GM23338 (cell line): ENCODE measurements at regions not wholly inside any gene's neighbourhood (a gene's known extent, or its start where the extent isn't known, plus 50 kb on each side); places are given as distances from the start of the nearest gene placed in this dataset.

ENCODE experiments used
- ATAC-seq: fragments of 200-7000 bp; cut with Tn5 transposase; 3 replicates; pipeline ENCODE4 v1.9.1; 2020
- DNase-seq: peaks from one replicate; pipeline ENCODE4 v3.0.0-alpha.2; 2015; ENCODE audit warnings: low spot score
- H2AFZ ChIP-seq: fragments of 200-600 bp; sonication (generic); 2 replicates; pipeline ENCODE4 v1.8.0; 2016; ENCODE audit warnings: antibody characterized with exemption, mild to moderate bottlenecking, moderate library complexity
- H3F3A ChIP-seq: fragments of 200-600 bp; sonication (generic); replicated peaks from 2 replicates; pipeline ENCODE4 v1.8.0; 2017; ENCODE audit warnings: antibody characterized with exemption, mixed run types, low read depth
- H3K27ac ChIP-seq: fragments of 200-600 bp; sonication (generic); 2 replicates; pipeline ENCODE4 v1.6.1; 2016; ENCODE audit warnings: low read depth
- H3K27me3 ChIP-seq: fragments of 200-600 bp; sonication (generic); 2 replicates; pipeline ENCODE4 v1.8.0; 2016; ENCODE audit warnings: mild to moderate bottlenecking, mixed run types, moderate library complexity; ENCODE audit not compliant: insufficient read depth
- H3K36me3 ChIP-seq: fragments of 200-600 bp; sonication (generic); 2 replicates; pipeline ENCODE4 v1.8.0; 2016; ENCODE audit warnings: mild to moderate bottlenecking; ENCODE audit not compliant: insufficient read depth
- H3K4me1 ChIP-seq: fragments of 200-600 bp; sonication (generic); 2 replicates; pipeline ENCODE4 v1.8.0; 2016; ENCODE audit warnings: mild to moderate bottlenecking, moderate library complexity; ENCODE audit not compliant: insufficient read depth
- H3K4me2 ChIP-seq: fragments of 200-600 bp; sonication (generic); 2 replicates; pipeline ENCODE4 v1.7.1; 2017; ENCODE audit warnings: mixed run types
- H3K4me3 ChIP-seq: fragments of 200-600 bp; sonication (generic); 2 replicates; pipeline ENCODE4 v1.6.1; 2016; ENCODE audit warnings: mixed run types
- H3K79me2 ChIP-seq: fragments of 200-600 bp; sonication (generic); replicated peaks from 2 replicates; pipeline ENCODE4 v1.8.0; 2017; ENCODE audit warnings: mild to moderate bottlenecking; ENCODE audit not compliant: insufficient read depth
- H3K9me2 ChIP-seq: fragments of 200-600 bp; sonication (generic); 2 replicates; pipeline ENCODE4 v1.8.0; 2017; ENCODE audit not compliant: insufficient read depth
- H4K20me1 ChIP-seq: fragments of 200-600 bp; sonication (generic); replicated peaks from 2 replicates; pipeline ENCODE4 v1.8.0; 2017; ENCODE audit warnings: mild to moderate bottlenecking; ENCODE audit not compliant: insufficient read depth
- H3K27ac Mint-ChIP-seq: 2 replicates; pipeline ENCODE4 v1.8.0; 2020; ENCODE audit warnings: inconsistent platforms, mild to moderate bottlenecking, moderate library complexity, mixed read lengths
- H3K27me3 Mint-ChIP-seq: 3 replicates; pipeline ENCODE4 v1.8.0; 2022; ENCODE audit warnings: low read depth, mild to moderate bottlenecking, moderate library complexity, mixed read lengths, inconsistent platforms; ENCODE audit not compliant: insufficient read depth, poor library complexity
- H3K36me3 Mint-ChIP-seq: 3 replicates; pipeline ENCODE4 v1.8.0; 2021; ENCODE audit warnings: low read depth, mild to moderate bottlenecking, inconsistent platforms, moderate library complexity, mixed read lengths
- H3K4me1 Mint-ChIP-seq: 3 replicates; pipeline ENCODE4 v1.8.0; 2020; ENCODE audit warnings: mild to moderate bottlenecking, inconsistent platforms, mixed read lengths
- H3K4me3 Mint-ChIP-seq: 3 replicates; pipeline ENCODE4 v1.8.0; 2021; ENCODE audit warnings: moderate library complexity, mild to moderate bottlenecking, inconsistent platforms, mixed read lengths
- H3K9me3 Mint-ChIP-seq: 3 replicates; pipeline ENCODE4 v1.8.0; 2020; ENCODE audit warnings: moderate library complexity, mild to moderate bottlenecking, inconsistent platforms, mixed read lengths
- CREB1 ChIP-seq: fragments of 250-450 bp; sonication (Bioruptor Pico); IDR thresholded peaks from 2 replicates; pipeline ENCODE4 v1.5.0; 2020; ENCODE audit warnings: low read depth, mild to moderate bottlenecking, moderate library complexity
- CTCF ChIP-seq, 2 experiments: fragments of 200-600 bp in 1 of 2; sonication (generic) in 1 of 2; conservative IDR thresholded peaks; 2 replicates each; pipeline versions ENCODE4 v1.5.1 to v1.6.1; 2016 to 2017; ENCODE audit warnings: antibody characterized with exemption in 2 of 2, low read depth in 2 of 2, mild to moderate bottlenecking in 2 of 2, moderate library complexity in 1 of 2
- ETS1 ChIP-seq: IDR thresholded peaks from 2 replicates; pipeline ENCODE4 v1.6.1; 2016; ENCODE audit warnings: antibody characterized with exemption
- JUNB ChIP-seq: IDR thresholded peaks from one replicate; pipeline ENCODE4 v1.6.1; 2016; ENCODE audit warnings: antibody characterized with exemption; ENCODE audit not compliant: unreplicated experiment
- NANOG ChIP-seq: IDR thresholded peaks from 2 replicates; pipeline ENCODE4 v1.6.1; 2016; ENCODE audit warnings: antibody characterized with exemption, borderline replicate concordance
- REST ChIP-seq: IDR thresholded peaks from one replicate; pipeline ENCODE4 v1.6.1; 2018; ENCODE audit warnings: antibody characterized with exemption; ENCODE audit not compliant: unreplicated experiment
- ZNF331 ChIP-seq: fragments of 250-450 bp; sonication (Bioruptor Pico); IDR thresholded peaks from 2 replicates; pipeline ENCODE4 v1.5.0; 2020; ENCODE audit warnings: low read depth, mild to moderate bottlenecking, moderate library complexity
- ZNF462 ChIP-seq: fragments of 250-450 bp; sonication (Bioruptor Pico); IDR thresholded peaks from 2 replicates; pipeline ENCODE4 v1.5.0; 2020; ENCODE audit warnings: mild to moderate bottlenecking, moderate library complexity

GRCh38 chr16:85529489-85530369, 83.4 kb upstream of the GSE1 start:
- Mint-ChIP-seq H3K27me3 (peaks cover 10% of the 10 kb centered on the region), H3K4me1 (peaks cover 34% of the 10 kb centered on the region), H3K36me3 (no peaks in the 10 kb centered on the region), H3K27ac (no peak overlapping the region), H3K9me3 (no peaks in the 10 kb centered on the region), H3K4me3 (no peak overlapping the region)
- no peaks in the 10 kb centered on the region for H3K27me3 ChIP-seq
- H3F3A ChIP-seq, result no peaks in the 10 kb centered on the region
- no peaks in the 10 kb centered on the region for H3K79me2 ChIP-seq
- ATAC-seq, result peak; percentile 13; the same call in 2 of the 3 replicates
- H4K20me1 ChIP-seq, result no peaks in the 10 kb centered on the region
- H3K4me1 ChIP-seq, result peaks cover 9% of the 10 kb centered on the region; the same call in 1 of the 2 replicates
- no peak overlapping the region for H3K4me3 ChIP-seq
- no peak overlapping the region for H3K27ac ChIP-seq
- H3K4me2 ChIP-seq, result no peak overlapping the region
- H3K9me2 ChIP-seq, result no peaks in the 10 kb centered on the region
- TF ChIP-seq ETS1 (no peak), NANOG (no peak), CREB1 (no peak)
- DNase-seq, result peak; percentile 42
- H3K36me3 ChIP-seq, result no peaks in the 10 kb centered on the region
- H2AFZ ChIP-seq, result no peak overlapping the region

- no peaks in the 10 kb centered on the region for H4K20me1 ChIP-seq
- Mint-ChIP-seq H3K4me3 (no peak overlapping the region), H3K27ac (no peak overlapping the region)
- TF ChIP-seq REST (no peak), JUNB (no peak), ZNF462 (CRISPR knock-in tag) (no peak), CTCF (conservative IDR thresholded peaks at IDR 0.05; ENCODE audit: low read depth in 2 of 2) (no peak), CREB1 (no peak), ZNF331 (CRISPR knock-in tag) (no peak)
Observed at GRCh38 chr16:85530370-85530739, 82.8 kb upstream of the GSE1 start.

More at GRCh38 chr16:85530370-85530739, 82.8 kb upstream of the GSE1 start:
- no peaks in the 10 kb centered on the region for H3K27me3 ChIP-seq
- H3K79me2 ChIP-seq, result no peaks in the 10 kb centered on the region
- no peak overlapping the region for H3K4me3 ChIP-seq
- no peaks in the 10 kb centered on the region for H3K36me3 Mint-ChIP-seq
- DNase-seq (no peak), ATAC-seq (no peak)
- no peaks in the 10 kb centered on the region for H3K36me3 ChIP-seq
- H3F3A ChIP-seq, result no peaks in the 10 kb centered on the region
- no peaks in the 10 kb centered on the region for H3K9me2 ChIP-seq
- H3K27me3 Mint-ChIP-seq, result peaks cover 10% of the 10 kb centered on the region
- no peak overlapping the region for H3K27ac ChIP-seq
- H3K4me1 Mint-ChIP-seq, result peaks cover 32% of the 10 kb centered on the region
- H2AFZ ChIP-seq, result no peak overlapping the region
- no peaks in the 10 kb centered on the region for H3K9me3 Mint-ChIP-seq
- no peak overlapping the region for H3K4me2 ChIP-seq
- H3K4me1 ChIP-seq, result peaks cover 9% of the 10 kb centered on the region; the same call in 1 of the 2 replicates
